OCI-M1 (cell line): ENCODE measurements at regions not wholly inside any gene's neighbourhood (a gene's known extent, or its start where the extent isn't known, plus 50 kb on each side); places are given as distances from the start of the nearest gene placed in this dataset.

Experiments
- DNase-seq: peaks from one replicate; lab custom pipeline; 2025; lab: John Stamatoyannopoulos, UW

DNA sequence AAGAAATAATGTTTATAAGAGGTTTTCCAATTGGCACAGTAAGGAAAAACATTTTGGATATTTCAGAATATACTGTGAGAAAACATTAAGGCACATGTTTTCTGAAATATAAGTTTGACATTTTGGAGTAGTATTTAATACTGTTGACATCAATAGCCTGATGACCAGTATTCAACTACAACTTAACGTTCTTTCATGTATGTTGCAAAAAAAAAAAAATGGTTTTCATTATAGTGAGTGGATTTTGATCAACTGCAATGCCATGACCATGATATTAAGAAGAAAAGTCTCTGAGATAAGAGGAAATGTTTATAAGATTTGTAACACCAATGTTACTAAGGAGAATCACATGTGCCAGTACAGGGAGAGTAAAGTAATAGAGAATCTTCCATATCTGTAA, 252.8 kb upstream of the RORA start:
- no peak for DNase-seq

DNA sequence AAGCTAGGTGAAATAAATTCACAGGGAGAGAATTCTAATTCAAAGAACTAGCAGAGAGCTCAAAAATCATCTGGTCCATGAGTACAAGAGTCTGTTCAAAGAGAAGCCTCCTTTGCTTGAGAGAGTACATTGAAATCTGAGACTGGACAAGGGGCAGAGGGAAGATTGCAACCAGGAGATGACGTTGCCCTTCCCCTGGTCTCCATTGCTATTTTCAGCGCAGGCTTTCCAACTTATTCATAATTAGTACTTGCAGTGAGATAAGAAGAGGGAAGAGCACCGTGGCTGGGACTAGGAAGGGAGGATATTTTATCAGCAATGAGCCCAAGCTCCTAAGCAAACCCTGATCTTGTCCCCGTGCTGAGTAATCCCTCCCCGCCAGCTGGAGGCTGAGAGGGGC, 251.8 kb upstream of the RORA start:
- DNase-seq, result no peak

DNA sequence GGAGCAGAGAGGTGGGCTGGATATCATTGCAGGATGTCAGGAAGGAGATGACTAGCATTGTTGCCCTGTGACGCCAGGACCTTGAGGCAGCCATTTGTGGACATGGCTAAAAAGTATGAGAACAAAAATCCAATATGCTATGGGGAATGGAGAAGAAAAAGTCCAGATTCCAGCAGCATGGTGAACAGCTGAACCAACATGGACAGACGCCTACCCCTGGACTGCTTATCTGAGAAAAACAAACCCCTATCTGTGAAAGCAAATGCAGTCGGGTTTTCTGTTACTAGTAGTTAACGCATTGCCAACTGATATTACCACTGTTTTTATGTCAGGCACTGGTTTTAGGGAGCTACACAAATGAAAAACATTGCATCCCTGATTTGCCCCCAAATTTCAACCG, 251.2 kb upstream of the RORA start:
- peak; percentile 3 for DNase-seq

DNA sequence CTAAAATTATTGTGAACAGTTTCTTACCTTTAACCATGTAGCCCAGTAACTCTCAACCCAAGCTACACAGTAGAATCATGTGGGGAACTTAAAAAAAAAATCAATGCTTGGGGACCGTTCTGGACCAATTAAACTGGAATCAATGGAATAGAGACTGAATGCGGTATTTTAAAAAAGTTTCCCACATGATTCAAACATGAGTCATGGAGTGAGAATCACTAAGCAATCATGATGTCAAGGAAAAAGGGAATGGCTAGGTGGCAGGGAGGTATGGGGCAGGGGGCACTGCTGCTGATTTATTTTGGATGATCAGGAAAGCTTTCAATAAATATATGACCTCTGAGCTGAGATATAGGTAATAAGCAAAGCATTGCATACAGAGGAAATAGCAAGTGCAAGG, 250.5 kb upstream of the RORA start:
- DNase-seq, result no peak

DNA sequence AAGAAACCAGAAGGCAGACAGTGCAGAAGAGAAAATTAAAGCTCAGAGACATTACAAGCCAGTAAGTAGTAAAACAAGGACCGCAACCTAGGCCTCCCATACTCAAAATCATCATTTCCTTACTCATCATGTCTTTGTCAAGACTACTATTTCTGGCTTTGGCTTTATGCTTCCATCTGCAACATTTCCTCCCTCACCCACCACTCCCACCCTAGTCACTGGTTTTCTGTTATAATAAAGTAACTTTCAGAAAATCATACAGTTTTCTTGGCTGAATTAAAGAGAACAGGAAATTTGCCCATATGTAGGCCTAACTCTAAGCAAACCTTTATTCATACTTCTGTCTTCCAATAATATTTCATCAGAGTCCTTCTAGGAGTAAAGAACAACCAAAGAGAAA, 247.6 kb upstream of the RORA start:
- DNase-seq, result no peak

DNA sequence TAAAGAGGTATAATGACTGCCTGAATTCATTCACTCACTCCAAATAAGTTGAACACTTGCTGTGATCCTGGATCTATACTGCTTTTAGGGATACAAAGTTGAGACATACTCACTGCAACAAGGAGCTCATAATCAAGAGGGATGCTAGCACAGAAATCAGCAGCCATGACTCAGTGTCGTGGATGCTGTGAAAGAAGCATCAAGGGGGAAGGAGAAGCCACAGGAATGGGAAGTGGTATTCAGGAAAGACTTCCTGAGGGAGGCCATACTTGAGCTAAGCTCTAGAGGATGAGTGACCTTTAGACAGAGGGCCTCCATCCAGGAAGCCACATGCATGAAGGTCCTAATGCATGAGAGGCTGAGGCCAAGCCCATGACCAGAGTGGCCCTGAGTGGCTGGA, 245.7 kb upstream of the RORA start:
- DNase-seq, result no peak

DNA sequence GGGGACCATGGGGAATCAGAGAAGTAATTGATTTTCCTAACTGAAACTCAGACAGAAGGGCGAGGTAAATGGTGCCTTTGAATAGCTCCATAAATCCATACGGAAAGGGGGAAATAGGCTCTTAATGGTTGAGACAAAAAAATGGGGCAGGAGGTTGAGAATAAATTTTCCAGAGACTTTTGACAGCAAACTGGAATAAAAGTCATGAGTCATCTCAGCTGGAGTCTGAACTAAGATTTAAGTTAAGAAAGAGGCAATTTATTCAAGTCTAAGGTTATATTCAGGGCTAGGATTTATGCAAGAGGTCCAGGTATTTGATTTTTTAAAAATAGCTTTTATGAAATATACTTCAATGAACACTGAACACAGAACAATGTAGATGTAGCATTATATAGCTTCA, 238.7 kb upstream of the RORA start:
- DNase-seq, result no peak

DNA sequence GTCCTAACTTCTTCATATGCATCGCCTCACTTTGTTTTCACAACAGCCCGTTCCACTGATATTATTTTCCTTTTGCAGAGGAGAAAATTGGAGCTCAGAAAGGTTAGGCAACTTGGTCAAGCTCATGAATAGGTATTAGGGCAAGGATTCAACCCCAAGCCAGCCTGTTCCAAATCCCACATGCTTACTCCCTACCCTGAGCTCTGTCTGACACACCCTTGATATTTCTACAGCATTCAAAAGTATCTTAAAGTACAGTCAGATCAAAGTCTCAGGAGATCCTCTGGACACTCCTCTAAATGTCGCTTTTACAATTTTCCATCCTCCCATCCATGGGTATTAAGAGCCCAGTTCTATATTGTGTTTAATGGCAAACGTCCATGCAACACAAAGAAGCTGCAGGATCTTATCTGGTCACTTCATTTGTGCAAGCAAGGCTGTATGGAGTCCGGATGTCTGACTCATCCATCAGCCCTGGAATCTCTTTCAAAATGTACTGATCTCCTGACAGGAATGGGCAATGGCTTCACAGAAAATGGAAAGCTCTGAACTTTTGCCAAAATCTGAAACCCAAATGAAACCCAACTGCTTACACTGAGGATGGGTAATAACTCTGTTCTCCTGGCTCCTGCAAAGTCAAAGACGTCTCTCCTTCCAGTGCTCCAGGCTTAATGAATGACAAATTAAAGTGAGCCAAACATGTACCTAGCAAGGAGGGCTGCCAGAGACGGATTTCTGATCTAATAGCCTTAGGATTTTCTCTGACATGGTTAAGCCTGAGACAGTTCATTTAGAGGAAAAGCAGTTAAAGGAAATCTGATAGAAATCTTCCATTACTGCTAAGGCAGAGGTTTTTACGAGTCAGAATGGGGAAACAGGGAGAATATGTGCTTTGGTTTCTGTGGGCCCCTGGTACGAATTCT, 230.9 kb upstream of the RORA start:
- DNase-seq, result peak; percentile 19

DNA sequence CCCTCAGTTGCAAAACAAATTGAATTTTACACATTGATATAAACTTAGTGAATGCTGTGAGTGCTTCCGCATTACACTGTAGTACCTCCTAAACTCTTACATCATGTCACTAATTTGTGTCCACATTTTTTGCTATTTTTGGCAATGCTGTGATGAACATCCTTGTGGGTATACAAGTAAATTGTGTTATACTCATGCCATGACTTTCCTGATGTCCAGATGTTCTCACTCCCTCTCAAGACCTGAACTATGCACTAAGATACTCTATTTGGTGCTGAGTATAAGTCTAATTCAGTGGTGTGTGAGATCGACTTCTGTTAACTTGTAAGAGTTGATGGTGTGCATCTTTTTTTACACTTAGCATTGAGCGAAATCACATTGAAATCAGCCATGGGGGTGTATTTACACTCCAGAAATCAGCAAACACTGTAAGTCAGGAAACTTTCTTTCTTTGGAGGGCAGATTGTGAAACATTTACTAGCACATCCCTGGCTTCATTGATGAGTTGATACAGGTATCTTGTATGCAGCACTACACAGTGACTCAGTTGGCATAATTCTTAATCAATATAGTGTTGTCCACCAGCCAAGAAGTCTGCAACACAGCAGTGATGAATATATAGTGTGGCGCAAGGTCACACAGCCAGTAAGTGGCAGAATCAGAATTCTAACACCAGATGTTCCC, 228.1 kb upstream of the RORA start:
- DNase-seq, result no peak

DNA sequence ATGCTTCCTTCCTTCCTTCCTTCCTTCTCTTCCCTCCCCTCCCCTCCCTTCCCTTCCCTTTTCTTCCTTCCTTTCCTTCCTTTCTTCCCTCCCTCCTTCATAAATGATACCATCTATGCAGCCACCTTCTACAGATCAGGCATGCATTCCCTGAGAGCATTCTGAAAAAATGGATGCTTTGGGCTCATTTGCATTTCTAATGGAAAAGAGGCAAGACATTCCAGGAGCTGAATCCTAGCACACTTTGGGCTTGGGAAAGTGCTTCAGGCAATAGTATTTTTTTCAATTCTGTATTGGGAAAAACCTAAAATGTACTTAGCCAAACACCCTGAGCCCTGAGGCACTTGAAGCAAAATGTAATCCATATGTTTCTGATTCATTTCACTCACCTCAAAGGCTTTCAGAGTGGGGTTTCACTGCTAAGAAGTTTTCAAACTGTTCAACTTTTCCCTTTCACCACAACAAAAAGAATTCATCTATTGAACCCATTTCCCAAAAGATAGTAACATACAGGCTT, 220.1 kb upstream of the RORA start:
- no peak for DNase-seq

DNA sequence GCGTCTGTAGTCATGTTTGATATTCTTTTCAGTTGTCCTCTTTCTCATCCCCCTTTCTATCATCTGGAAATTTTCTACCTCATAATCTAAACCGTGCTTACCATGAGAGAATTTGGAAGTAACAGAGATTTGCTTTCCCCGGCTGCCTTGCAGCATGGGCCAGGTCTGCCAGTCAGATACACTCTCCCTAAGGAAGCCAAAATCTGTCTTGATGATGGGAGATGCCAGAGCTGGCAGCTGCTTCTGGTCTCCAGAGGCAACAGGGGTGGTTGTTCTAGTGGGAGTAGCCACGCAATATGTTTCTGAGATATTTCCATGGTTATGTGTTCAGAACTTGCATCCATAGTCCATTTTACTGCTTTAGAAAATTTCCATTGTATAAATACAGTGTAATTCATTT, 218.9 kb upstream of the RORA start:
- DNase-seq, result no peak

DNA sequence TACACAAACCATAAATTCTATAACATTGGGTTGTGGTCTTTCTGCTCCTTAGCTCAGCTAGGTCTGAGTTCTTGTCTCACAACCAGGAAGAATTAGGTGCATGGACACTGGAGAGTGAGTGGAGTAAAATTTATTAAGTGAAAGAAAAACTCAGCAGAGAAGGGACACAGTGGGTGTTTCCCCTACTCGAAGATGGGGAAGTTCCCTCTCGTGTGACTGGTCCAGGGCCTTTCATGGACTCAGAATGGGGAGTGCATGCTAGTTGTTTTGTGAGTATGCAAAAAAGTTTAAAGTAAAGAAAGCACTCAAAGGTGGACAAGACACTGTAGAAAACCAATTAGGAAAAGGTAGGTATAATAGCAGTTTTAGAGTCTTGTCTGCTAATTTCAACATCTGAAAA, 215.5 kb upstream of the RORA start:
- no peak for DNase-seq

DNA sequence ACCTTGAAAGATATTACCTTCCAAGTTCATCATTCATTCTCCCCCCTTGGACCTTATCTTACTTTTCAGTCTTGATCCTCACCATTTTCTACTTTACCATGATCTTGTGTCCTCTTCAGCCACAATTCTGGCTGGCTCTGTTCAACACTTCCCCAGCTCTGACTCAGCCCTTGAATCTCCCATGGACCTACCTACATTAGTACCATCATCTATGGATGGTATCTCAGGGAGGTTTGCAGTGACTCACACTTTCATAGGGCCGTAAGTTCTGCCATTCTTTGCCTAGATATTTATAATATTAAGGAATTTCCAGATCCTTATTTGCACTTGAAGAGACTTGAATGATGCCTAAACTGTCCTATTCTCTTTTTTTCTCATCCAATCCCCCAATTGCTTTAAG, 213.7 kb upstream of the RORA start:
- no peak for DNase-seq

DNA sequence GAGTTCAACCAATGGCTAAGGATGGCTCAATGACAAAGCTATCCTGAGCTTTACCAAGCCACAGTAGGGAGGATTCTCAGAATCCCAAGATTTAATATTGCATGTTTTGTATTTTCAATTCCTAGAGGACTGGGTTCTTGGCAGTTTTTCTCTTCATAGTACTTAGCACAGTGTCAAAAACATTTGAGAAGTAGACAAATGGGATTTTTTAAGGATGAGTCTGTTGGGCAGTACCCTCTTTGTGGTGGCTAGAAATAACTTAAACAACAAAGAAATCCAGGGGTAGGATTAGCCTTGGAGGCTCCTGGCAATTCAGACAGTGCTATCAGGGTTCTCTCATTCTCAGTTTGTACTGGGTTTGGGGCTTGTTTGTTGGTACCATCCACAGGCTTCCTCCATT, 212.8 kb upstream of the RORA start:
- no peak for DNase-seq

DNA sequence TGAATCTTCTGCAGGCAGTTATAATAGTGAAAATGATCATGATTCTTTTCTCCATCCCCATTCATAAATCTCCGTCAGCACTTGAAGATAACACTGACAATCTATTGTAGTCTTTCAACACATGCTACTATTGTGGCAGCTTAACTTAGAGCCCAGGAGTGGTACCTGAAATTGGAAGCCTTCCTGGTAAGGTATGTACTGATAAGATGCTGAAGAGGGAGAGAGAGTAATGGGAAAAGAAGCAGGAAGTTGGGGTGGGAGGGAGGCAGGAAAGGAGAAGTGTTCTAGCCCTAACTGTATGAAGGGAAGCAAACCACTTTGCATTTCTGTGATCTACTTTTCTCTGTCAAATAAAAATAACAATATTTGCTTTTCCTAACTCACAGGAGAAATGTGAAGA, 197.4 kb upstream of the RORA start:
- DNase-seq, result no peak

DNA sequence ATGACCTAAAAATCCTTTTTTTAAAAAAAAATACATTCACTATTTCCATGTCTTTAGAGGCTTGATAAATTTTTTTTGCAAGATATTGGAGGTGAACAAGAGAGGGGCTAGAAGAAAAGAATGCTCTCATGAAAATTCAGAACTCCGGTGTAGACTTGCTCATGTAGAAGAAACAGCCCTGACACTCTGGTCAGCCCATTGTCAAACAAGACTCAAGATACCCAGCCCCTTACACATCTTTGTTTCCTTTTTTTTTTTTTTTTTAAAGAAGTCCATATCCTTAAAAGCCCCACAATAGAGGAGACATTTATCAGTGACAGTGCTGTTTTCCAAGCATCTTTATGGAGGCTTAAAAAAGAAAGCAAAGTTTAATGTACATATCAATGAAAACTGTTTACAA, 196.8 kb upstream of the RORA start:
- DNase-seq, result no peak

DNA sequence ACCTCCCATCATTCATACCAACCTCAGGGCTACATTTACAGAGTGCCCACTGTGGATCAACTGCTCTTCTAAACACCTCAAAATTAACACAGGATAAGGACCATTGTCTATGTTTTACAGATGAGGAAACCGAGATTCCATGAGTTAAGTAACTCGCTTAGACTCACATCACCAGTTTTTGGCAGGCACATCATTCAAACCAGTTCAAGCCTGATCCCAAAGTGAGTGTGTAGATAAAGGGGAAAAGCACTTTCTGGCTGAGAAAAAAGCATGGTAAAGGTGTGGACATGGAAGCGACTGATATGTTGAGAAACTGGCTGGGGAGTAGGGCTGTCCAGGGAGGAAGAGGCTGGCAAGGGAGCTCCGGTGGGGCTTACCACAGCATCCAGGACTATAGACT, 193.7 kb upstream of the RORA start:
- DNase-seq, result no peak

DNA sequence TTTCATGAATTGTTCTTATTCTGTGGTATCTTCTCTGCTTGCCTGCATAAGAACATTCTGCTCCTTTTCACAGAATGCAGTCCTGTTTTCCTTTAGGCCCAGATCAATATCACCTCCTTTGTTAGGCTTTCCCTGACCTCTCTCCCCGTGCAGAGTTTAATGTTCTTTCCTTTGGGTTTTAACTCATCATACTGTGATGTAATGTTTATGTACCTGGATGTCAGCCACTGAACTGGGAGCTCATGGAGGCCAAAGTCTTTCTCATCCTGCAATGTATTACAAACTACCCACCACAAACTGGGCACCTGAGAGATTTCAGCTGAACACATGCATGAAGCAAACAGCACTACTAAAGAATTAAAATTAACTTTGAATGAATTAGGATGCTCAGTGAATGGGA, 192.8 kb upstream of the RORA start:
- no peak for DNase-seq

DNA sequence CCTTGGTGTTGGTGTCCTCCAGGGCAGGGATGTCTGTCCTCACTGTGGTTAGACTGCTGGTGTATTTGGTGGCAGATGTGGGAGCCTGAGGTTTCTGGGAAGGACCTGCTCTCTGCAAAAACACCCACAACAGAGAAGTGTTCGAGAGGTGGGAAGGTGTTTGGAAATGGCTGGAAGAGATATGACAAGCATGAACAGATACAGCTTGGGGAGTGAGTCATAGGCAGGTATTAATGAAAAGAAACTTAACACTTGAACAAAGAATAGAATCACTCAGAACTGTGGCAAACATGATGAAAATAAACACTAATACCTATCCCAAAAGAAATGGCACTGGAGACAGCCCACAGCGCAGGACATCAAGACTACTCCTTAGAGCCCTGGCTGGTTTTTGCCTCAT, 192.4 kb upstream of the RORA start:
- no peak for DNase-seq

DNA sequence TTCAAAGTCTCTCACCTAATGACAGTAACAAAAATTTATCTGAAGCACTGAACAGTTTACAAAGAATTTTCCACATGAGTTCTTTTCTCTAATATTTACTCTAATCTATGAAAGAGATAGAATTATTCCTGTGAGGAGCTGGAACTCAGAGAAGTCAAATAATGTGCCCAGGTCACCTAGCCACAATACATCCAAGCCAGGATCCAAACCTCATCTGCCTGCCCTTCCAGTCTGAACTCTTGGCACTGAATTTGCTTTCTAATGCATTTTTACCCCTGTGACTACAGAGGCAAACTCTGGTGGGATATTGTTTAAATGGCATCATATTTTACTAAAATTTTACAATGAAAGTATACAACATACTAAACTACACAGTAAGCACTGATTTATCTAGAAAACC, 191.4 kb upstream of the RORA start:
- no peak for DNase-seq

DNA sequence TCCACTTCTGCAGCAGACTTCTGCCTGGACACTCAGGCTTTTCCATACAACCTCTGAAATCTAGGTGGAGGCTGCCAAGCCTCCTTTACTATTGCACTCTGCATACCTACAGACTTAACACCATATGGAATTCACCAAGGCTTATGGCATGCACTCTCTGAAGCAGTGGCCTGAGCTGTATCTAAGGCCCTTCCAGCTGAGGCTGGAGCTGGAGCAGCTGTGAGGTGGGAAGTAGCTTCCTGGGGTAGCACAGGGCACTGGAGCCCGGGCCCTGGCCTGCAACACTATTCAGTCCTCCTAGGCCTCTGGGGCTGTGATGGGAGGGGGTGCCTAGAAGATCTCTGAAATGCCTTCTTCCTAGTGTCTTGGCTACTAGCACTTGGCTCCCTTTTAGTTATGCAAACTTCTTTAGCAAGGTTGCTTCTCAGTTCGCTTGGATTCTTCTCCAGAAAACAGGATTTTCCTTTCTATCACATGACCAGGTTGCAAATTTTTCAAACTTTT, 186.6 kb upstream of the RORA start:
- no peak for DNase-seq

DNA sequence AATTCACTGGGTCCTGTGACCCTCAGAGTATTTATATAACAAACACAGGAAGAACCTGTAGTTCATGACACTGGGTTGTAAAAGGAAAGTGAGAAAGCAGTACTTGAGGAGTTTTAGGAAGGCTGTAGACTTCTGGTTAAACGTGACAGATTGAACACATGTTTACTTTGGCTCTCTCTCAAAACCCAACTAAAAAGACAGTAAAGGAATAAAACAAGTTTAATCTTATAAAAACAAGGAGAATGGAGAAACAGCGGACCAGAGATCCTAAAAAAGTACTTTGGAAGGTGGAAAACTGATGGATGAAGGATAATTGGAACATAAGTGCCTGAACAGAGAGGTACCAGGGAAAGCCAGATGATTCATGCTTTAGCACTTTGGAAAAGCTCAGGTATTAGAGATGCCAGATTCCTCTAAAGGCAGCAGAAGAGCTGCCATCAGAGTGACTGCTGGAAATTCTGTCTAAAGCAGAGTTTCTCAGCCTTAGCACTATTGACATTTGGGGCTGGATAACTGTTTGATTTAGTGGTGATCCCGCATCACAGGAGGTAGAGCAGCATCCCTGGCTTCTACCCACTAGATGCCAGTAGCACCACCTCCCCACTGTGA, 182.9 kb upstream of the RORA start:
- no peak for DNase-seq

DNA sequence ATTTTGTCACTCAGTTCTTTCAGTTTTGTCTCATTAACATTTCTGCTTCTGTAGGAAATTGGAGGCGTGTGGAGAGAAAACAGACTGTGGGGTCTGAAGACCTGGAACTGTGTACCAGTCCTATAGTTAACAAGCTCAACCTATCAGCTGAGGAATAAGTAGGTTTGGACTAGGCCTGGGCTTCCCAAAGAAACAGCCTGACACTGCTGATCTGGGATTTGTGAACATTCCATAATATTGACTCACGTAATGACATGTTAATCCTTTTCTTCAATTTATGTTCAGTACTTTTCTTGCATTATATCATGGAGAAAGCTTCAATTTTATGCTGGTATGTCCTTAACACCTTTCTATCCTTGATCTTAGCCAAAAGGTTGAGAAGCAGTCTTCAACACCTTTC, 181.6 kb upstream of the RORA start:
- no peak for DNase-seq
